H9 (cell line): ENCODE measurements at regions not wholly inside any gene's neighbourhood (a gene's known extent, or its start where the extent isn't known, plus 50 kb on each side); places are given as distances from the start of the nearest gene placed in this dataset.

Experiments used
- DNase-seq: peaks from one replicate; pipeline ENCODE4 v3.0.0-alpha.2; 2017
- H2AFZ ChIP-seq: one replicate; pipeline ENCODE4 v1.6.1; 2013; ENCODE audit warnings: mild to moderate bottlenecking, low read length, control low read depth, moderate library complexity
- H2AK5ac ChIP-seq: 2 replicates; pipeline ENCODE4 v1.6.1; 2013; ENCODE audit warnings: low read length, control low read depth, mixed read lengths; ENCODE audit not compliant: insufficient read length
- H2BK120ac ChIP-seq: one replicate; pipeline ENCODE4 v1.6.1; 2013; ENCODE audit warnings: low read depth, mild to moderate bottlenecking, low read length, control low read depth, inconsistent platforms; ENCODE audit not compliant: poor library complexity, severe bottlenecking
- H2BK12ac ChIP-seq: 2 replicates; pipeline ENCODE4 v1.6.1; 2013; ENCODE audit warnings: low read length, control low read depth, mixed read lengths, low read depth; ENCODE audit not compliant: insufficient read length
- H2BK15ac ChIP-seq: 2 replicates; pipeline ENCODE4 v1.6.1; 2013; ENCODE audit warnings: low read depth, low read length, control low read depth
- H2BK20ac ChIP-seq: one replicate; pipeline ENCODE4 v1.6.1; 2013; ENCODE audit warnings: low read depth, mild to moderate bottlenecking, low read length, control low read depth, inconsistent platforms; ENCODE audit not compliant: poor library complexity, severe bottlenecking
- H2BK5ac ChIP-seq: 2 replicates; pipeline ENCODE4 v1.6.1; 2013; ENCODE audit warnings: low read length, control low read depth, mixed read lengths; ENCODE audit not compliant: insufficient read length
- H3K14ac ChIP-seq: 2 replicates; pipeline ENCODE4 v1.6.1; 2013; ENCODE audit warnings: low read length, control low read depth; ENCODE audit not compliant: insufficient read depth
- H3K18ac ChIP-seq: 2 replicates; pipeline ENCODE4 v1.6.1; 2013; ENCODE audit warnings: low read depth, mild to moderate bottlenecking, mixed read lengths, low read length, control low read depth; ENCODE audit not compliant: insufficient read length
- H3K23ac ChIP-seq: 2 replicates; pipeline ENCODE4 v1.6.1; 2013; ENCODE audit warnings: low read length, control low read depth, mixed read lengths, low read depth; ENCODE audit not compliant: insufficient read length
- H3K23me2 ChIP-seq: 2 replicates; pipeline ENCODE4 v1.6.1; 2013; ENCODE audit warnings: low read depth, mild to moderate bottlenecking, mixed read lengths, low read length, control low read depth; ENCODE audit not compliant: insufficient read length, poor library complexity, severe bottlenecking
- H3K27ac ChIP-seq: 2 replicates; pipeline ENCODE4 v1.5.1; 2013; ENCODE audit warnings: low read length, control low read depth, mixed read lengths, low read depth; ENCODE audit not compliant: insufficient read length
- H3K27me3 ChIP-seq: 2 replicates; pipeline ENCODE4 v1.6.1; 2013; ENCODE audit warnings: low read length, control low read depth, inconsistent platforms; ENCODE audit not compliant: insufficient read depth
- H3K4ac ChIP-seq: 2 replicates; pipeline ENCODE4 v1.6.1; 2013; ENCODE audit warnings: low read depth, mild to moderate bottlenecking, control low read depth, inconsistent platforms, low read length, moderate library complexity
- H3K4me1 ChIP-seq: 2 replicates; pipeline ENCODE4 v1.6.1; 2013; ENCODE audit warnings: low read length, control low read depth, inconsistent platforms; ENCODE audit not compliant: insufficient read depth
- H3K4me2 ChIP-seq: 2 replicates; pipeline ENCODE4 v1.6.1; 2013; ENCODE audit warnings: low read length, control low read depth, mixed read lengths; ENCODE audit not compliant: insufficient read length, insufficient read depth
- H3K56ac ChIP-seq: 2 replicates; pipeline ENCODE4 v1.6.1; 2013; ENCODE audit warnings: low read depth, mild to moderate bottlenecking, mixed read lengths, low read length, control low read depth; ENCODE audit not compliant: insufficient read length
- H3K79me1 ChIP-seq: 2 replicates; pipeline ENCODE4 v1.6.1; 2013; ENCODE audit warnings: low read depth, mild to moderate bottlenecking, moderate library complexity, low read length, control low read depth, inconsistent platforms; ENCODE audit not compliant: insufficient read depth, poor library complexity, severe bottlenecking
- H3K79me2 ChIP-seq: 2 replicates; pipeline ENCODE4 v1.6.1; 2013; ENCODE audit warnings: low read length, control low read depth, inconsistent platforms; ENCODE audit not compliant: insufficient read depth
- H3K9ac ChIP-seq: 2 replicates; pipeline ENCODE4 v1.6.1; 2013; ENCODE audit warnings: low read length, control low read depth, mixed read lengths; ENCODE audit not compliant: insufficient read length; ENCODE audit errors: extremely low read depth
- H3K9me3 ChIP-seq: one replicate; pipeline ENCODE4 v1.6.1; 2013; ENCODE audit warnings: low read depth, low read length, inconsistent platforms; ENCODE audit not compliant: control insufficient read depth
- H3T11ph ChIP-seq: one replicate; pipeline ENCODE4 v1.6.1; 2013; ENCODE audit warnings: mild to moderate bottlenecking, low read length, control low read depth, inconsistent platforms
- H4K20me1 ChIP-seq: one replicate; pipeline ENCODE4 v1.6.1; 2013; ENCODE audit not compliant: control insufficient read depth, insufficient read length, insufficient read depth
- H4K5ac ChIP-seq: 2 replicates; pipeline ENCODE4 v1.6.1; 2013; ENCODE audit warnings: low read depth, mild to moderate bottlenecking, mixed read lengths, low read length, control low read depth; ENCODE audit not compliant: insufficient read length
- H4K8ac ChIP-seq: replicated peaks from 2 replicates; pipeline ENCODE4 v1.6.1; 2013; ENCODE audit warnings: low read length, control low read depth, mixed read lengths, low read depth; ENCODE audit not compliant: insufficient read length
- H4K91ac ChIP-seq: 2 replicates; pipeline ENCODE4 v1.6.1; 2013; ENCODE audit warnings: low read depth, mild to moderate bottlenecking, moderate library complexity, mixed read lengths, low read length, control low read depth; ENCODE audit not compliant: insufficient read length
- H3K27ac Mint-ChIP-seq, 3 experiments: 2 replicates in 2 of 3; 3 replicates in 1 of 3; pipeline ENCODE4 v1.8.0; 2020 to 2021; ENCODE audit warnings: mixed read lengths in 3 of 3, mild to moderate bottlenecking in 1 of 3, moderate library complexity in 1 of 3
- H3K27me3 Mint-ChIP-seq: 2 replicates; pipeline ENCODE4 v1.8.0; 2021; ENCODE audit warnings: low read depth, mild to moderate bottlenecking, moderate library complexity, mixed read lengths
- H3K36me3 Mint-ChIP-seq, 3 experiments: 2 replicates in 2 of 3; 3 replicates in 1 of 3; pipeline ENCODE4 v1.8.0; 2020 to 2021; ENCODE audit warnings: low read depth in 3 of 3, mixed read lengths in 3 of 3; ENCODE audit not compliant: insufficient read depth in 1 of 3
- H3K4me1 Mint-ChIP-seq, 2 experiments: 2 replicates each; pipeline ENCODE4 v1.8.0; 2020; ENCODE audit warnings: mixed read lengths in 2 of 2
- H3K4me3 Mint-ChIP-seq, 2 experiments: 2 replicates in 1 of 2; 3 replicates in 1 of 2; pipeline ENCODE4 v1.8.0; 2020 to 2021; ENCODE audit warnings: mild to moderate bottlenecking in 2 of 2, mixed read lengths in 2 of 2, moderate library complexity in 1 of 2
- H3K9me3 Mint-ChIP-seq, 2 experiments: 2 replicates in 1 of 2; 3 replicates in 1 of 2; pipeline ENCODE4 v1.8.0; 2020; ENCODE audit warnings: mild to moderate bottlenecking in 2 of 2, mixed read lengths in 2 of 2, moderate library complexity in 1 of 2
- WGBS: extraction: QIAGEN DNeasy Blood & Tissue Kit; methylation state at CpG from one replicate; pipeline ENCODE4 v1.1.7; 2013; ENCODE audit warnings: missing lambda C conversion rate, low lambda C conversion rate, mixed read lengths; ENCODE audit not compliant: insufficient read length; ENCODE audit errors: extremely low coverage; 5-methylcytosine and 5-hydroxymethylcytosine counted together
- TF ChIP-seq, protein P1 (sequence below): fragments of 200-600 bp; sonication (generic); conservative IDR thresholded peaks from 3 replicates; pipeline ENCODE4 v1.8.0; 2021; ENCODE audit warnings: antibody characterized with exemption, mild to moderate bottlenecking

- TF ChIP-seq, protein P1, sequence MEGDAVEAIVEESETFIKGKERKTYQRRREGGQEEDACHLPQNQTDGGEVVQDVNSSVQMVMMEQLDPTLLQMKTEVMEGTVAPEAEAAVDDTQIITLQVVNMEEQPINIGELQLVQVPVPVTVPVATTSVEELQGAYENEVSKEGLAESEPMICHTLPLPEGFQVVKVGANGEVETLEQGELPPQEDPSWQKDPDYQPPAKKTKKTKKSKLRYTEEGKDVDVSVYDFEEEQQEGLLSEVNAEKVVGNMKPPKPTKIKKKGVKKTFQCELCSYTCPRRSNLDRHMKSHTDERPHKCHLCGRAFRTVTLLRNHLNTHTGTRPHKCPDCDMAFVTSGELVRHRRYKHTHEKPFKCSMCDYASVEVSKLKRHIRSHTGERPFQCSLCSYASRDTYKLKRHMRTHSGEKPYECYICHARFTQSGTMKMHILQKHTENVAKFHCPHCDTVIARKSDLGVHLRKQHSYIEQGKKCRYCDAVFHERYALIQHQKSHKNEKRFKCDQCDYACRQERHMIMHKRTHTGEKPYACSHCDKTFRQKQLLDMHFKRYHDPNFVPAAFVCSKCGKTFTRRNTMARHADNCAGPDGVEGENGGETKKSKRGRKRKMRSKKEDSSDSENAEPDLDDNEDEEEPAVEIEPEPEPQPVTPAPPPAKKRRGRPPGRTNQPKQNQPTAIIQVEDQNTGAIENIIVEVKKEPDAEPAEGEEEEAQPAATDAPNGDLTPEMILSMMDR: no peak
- H2AFZ ChIP-seq: no peak overlapping the region
- H3K9me3 ChIP-seq: no peaks in the 10 kb centered on the region
- no peaks in the 10 kb centered on the region for H3K79me1 ChIP-seq
- Mint-ChIP-seq H3K27ac (no peak overlapping the region), H3K4me1 (peaks cover 7% of the 10 kb centered on the region in 2 experiments), H3K4me3 (no peak overlapping the region), H3K36me3 (peaks cover 7 to 19% (median 8%) of the 10 kb centered on the region in 3 experiments), H3K27me3 (no peaks in the 10 kb centered on the region), H3K9me3 (peaks cover 12 to 16% of the 10 kb centered on the region in 2 experiments)
- no peaks in the 10 kb centered on the region for H3K23me2 ChIP-seq
- H2BK120ac ChIP-seq: no peak overlapping the region
- H3K14ac ChIP-seq: no peak overlapping the region
- H4K91ac ChIP-seq: no peak overlapping the region
- H3K4ac ChIP-seq: no peak overlapping the region
- H3K27ac ChIP-seq: no peak overlapping the region
- no peaks in the 10 kb centered on the region for H4K20me1 ChIP-seq
- no peak overlapping the region for H3K9ac ChIP-seq
- H4K5ac ChIP-seq: no peak overlapping the region
- H2AK5ac ChIP-seq: no peak overlapping the region
- WGBS: no CpG with 5 or more reads among the region's 5 CpGs
- no peak overlapping the region for H2BK20ac ChIP-seq
- no peak for DNase-seq
- H3K27me3 ChIP-seq: no peaks in the 10 kb centered on the region
- H2BK5ac ChIP-seq: no peak overlapping the region
- no peak overlapping the region for H2BK15ac ChIP-seq
- no peak overlapping the region for H4K8ac ChIP-seq
- H3K56ac ChIP-seq: no peak overlapping the region
- H3K18ac ChIP-seq: no peak overlapping the region
- peaks cover 5% of the 10 kb centered on the region; the same call in 1 of the 2 replicates for H3K4me1 ChIP-seq
- H3K23ac ChIP-seq: no peak overlapping the region
- H2BK12ac ChIP-seq: no peak overlapping the region
- no peaks in the 10 kb centered on the region for H3K79me2 ChIP-seq
- H3T11ph ChIP-seq: no peak overlapping the region
- no peak overlapping the region for H3K4me2 ChIP-seq
These were observed 92.4 kb downstream of the PHLDA1 start for GRCh38 chr12:75939016-75939642.
